WTC11 (cell line): ENCODE measurements at regions not wholly inside any gene's neighbourhood (a gene's known extent, or its start where the extent isn't known, plus 50 kb on each side); places are given as distances from the start of the nearest gene placed in this dataset.

Source experiments
- ATAC-seq: fragments of 200-7000 bp; cut with Tn5 transposase; 2 replicates; pipeline ENCODE4 v1.10.0; 2021; ENCODE audit warnings: mild to moderate bottlenecking, moderate library complexity
- CTCF ChIA-PET: fragments of 300-600 bp; sonication (Branson Sonifier 250); formaldehyde crosslinking; loops from one replicate; lab custom pipeline; 2021; ENCODE audit warnings: antibody characterized with exemption; lab: Charles Lee
- POLR2A ChIA-PET: fragments of 350-600 bp; sonication (Branson Sonifier 250); formaldehyde crosslinking; loops from one replicate; lab custom pipeline; 2021; ENCODE audit warnings: antibody characterized with exemption; lab: Charles Lee
- DNase-seq: peaks from one replicate; pipeline ENCODE4 v3.0.0; 2021; ENCODE audit warnings: low spot score
- H3K27ac Mint-ChIP-seq: 2 replicates; pipeline ENCODE4 v1.8.0; 2021; ENCODE audit warnings: mixed read lengths
- H3K27me3 Mint-ChIP-seq: 2 replicates; pipeline ENCODE4 v1.8.0; 2021; ENCODE audit warnings: low read depth, mild to moderate bottlenecking, moderate library complexity, mixed read lengths
- H3K36me3 Mint-ChIP-seq: 2 replicates; pipeline ENCODE4 v1.8.0; 2021; ENCODE audit warnings: mixed read lengths
- H3K4me1 Mint-ChIP-seq: 2 replicates; pipeline ENCODE4 v1.8.0; 2022; ENCODE audit warnings: mixed read lengths
- H3K4me3 Mint-ChIP-seq: 2 replicates; pipeline ENCODE4 v1.8.0; 2021; ENCODE audit warnings: mild to moderate bottlenecking, moderate library complexity, mixed read lengths
- H3K9me3 Mint-ChIP-seq: 2 replicates; pipeline ENCODE4 v1.8.0; 2021; ENCODE audit warnings: mixed read lengths
- AR ChIP-seq: fragments of 250-450 bp; sonication (Bioruptor Pico); IDR thresholded peaks from 2 replicates; pipeline ENCODE4 v1.9.0; 2021; ENCODE audit warnings: mild to moderate bottlenecking
- ATF6 ChIP-seq: sonication (generic); formaldehyde crosslinking; IDR thresholded peaks from 2 replicates; pipeline ENCODE4 v1.8.1; 2023; ENCODE audit warnings: mild to moderate bottlenecking, missing genetic modification reagents
- CREB1 ChIP-seq: sonication (generic); formaldehyde crosslinking; IDR thresholded peaks from 2 replicates; pipeline ENCODE4 v1.8.0; 2023; ENCODE audit warnings: mild to moderate bottlenecking, missing genetic modification reagents
- E2F1 ChIP-seq: sonication (generic); formaldehyde crosslinking; IDR thresholded peaks from 2 replicates; pipeline ENCODE4 v1.8.0; 2022; ENCODE audit warnings: mild to moderate bottlenecking, missing genetic modification reagents
- FOXJ3 ChIP-seq: sonication (generic); formaldehyde crosslinking; IDR thresholded peaks from 2 replicates; pipeline ENCODE4 v1.9.0; 2021; ENCODE audit warnings: missing genetic modification reagents, mild to moderate bottlenecking, borderline replicate concordance
- FOXK1 ChIP-seq: sonication (generic); formaldehyde crosslinking; IDR thresholded peaks from 2 replicates; pipeline ENCODE4 v1.8.0; 2022; ENCODE audit warnings: mild to moderate bottlenecking, moderate library complexity, missing genetic modification reagents
- HMGXB4 ChIP-seq: sonication (generic); formaldehyde crosslinking; IDR thresholded peaks from 2 replicates; pipeline ENCODE4 v1.8.1; 2023; ENCODE audit warnings: mild to moderate bottlenecking, moderate library complexity, missing genetic modification reagents
- MXD4 ChIP-seq: fragments of 250-450 bp; sonication (Bioruptor Pico); IDR thresholded peaks from 2 replicates; pipeline ENCODE4 v1.8.0; 2021; ENCODE audit warnings: mild to moderate bottlenecking, moderate library complexity, borderline replicate concordance
- MYBL2 ChIP-seq: sonication (generic); formaldehyde crosslinking; IDR thresholded peaks from 2 replicates; pipeline ENCODE4 v1.8.1; 2023; ENCODE audit warnings: mild to moderate bottlenecking, moderate library complexity, missing genetic modification reagents
- NFE2L1 ChIP-seq: sonication (generic); formaldehyde crosslinking; IDR thresholded peaks from 2 replicates; pipeline ENCODE4 v1.8.1; 2023; ENCODE audit warnings: missing genetic modification reagents
- NR3C1 ChIP-seq: sonication (generic); formaldehyde crosslinking; conservative IDR thresholded peaks from 2 replicates; pipeline ENCODE4 v1.8.1; 2023; ENCODE audit warnings: low read depth, mild to moderate bottlenecking, missing genetic modification reagents
- RELA ChIP-seq: sonication (generic); formaldehyde crosslinking; IDR thresholded peaks from 2 replicates; pipeline ENCODE4 v1.8.1; 2022; ENCODE audit warnings: missing genetic modification reagents, mild to moderate bottlenecking, borderline replicate concordance
- TP53 ChIP-seq: sonication (generic); formaldehyde crosslinking; IDR thresholded peaks from 2 replicates; pipeline ENCODE4 v1.8.1; 2023; ENCODE audit warnings: mild to moderate bottlenecking, missing genetic modification reagents
- USF2 ChIP-seq: sonication (generic); formaldehyde crosslinking; IDR thresholded peaks from 2 replicates; pipeline ENCODE4 v1.8.1; 2023; ENCODE audit warnings: mild to moderate bottlenecking, missing genetic modification reagents, moderate library complexity
- ZNF121 ChIP-seq: sonication (generic); formaldehyde crosslinking; IDR thresholded peaks from 2 replicates; pipeline ENCODE4 v1.8.0; 2023; ENCODE audit warnings: missing genetic modification reagents
- ZNF263 ChIP-seq: sonication (generic); formaldehyde crosslinking; IDR thresholded peaks from 2 replicates; pipeline ENCODE4 v1.8.1; 2022; ENCODE audit warnings: low read depth, mild to moderate bottlenecking, moderate library complexity, missing genetic modification reagents
- ZNF423 ChIP-seq: fragments of 250-450 bp; sonication (Bioruptor Pico); IDR thresholded peaks from 2 replicates; pipeline ENCODE4 v2.1.2; 2022; ENCODE audit warnings: mild to moderate bottlenecking, moderate library complexity
- TF ChIP-seq, protein P1 (sequence below): sonication (generic); formaldehyde crosslinking; conservative IDR thresholded peaks from 2 replicates; pipeline ENCODE4 v1.8.1; 2022; ENCODE audit warnings: mild to moderate bottlenecking, missing genetic modification reagents
- TF ChIP-seq, protein P2 (sequence below): sonication (generic); formaldehyde crosslinking; IDR thresholded peaks from 2 replicates; pipeline ENCODE4 v1.8.1; 2023; ENCODE audit warnings: mild to moderate bottlenecking, missing genetic modification reagents
- TF ChIP-seq, protein P3 (sequence below): sonication (generic); formaldehyde crosslinking; IDR thresholded peaks from 2 replicates; pipeline ENCODE4 v1.8.0; 2022; ENCODE audit warnings: missing genetic modification reagents

DNA sequence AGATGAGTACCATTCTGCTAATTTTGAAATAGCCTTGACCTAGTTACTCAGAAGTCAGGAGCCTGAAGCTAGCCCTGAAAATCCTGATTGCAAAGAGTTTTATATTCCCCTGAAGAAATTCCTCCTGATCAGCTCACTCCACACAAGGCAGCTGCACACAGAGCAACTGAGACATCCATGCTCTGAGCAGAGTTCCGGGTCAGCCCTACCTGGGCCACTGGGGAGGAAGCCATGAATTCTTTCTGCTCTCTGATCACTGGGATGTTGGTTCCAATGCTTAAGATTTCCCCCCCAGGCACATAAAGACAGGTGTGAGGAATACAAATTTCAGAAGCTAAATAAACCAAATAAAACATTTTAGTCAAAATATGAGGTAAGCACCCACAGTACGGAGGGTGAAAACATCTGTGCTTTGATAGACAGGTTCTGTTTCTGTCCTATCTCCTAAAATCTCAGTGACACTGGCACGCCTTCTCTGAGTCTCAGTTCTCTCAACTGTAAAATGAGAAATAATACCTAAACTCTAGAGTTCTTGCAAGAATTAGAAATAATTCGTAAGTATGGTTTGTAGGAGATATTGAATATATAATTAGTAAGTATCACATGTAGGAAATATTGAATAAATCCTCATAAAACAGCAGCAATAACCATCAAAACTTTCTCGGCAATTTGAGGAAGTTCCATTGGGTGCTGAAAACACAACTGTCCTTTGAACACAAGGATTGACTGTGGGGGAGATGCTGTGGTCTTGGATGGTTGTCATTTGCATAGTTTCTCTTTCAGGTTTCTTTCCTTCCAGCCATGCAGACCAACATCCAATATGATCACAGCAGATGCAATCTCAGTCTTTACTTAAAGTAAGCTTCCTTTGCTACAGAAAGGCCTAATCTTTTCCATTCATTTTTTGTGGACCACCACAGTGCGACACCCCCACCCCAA lies 133.0 kb upstream of the TNS3 start:
- Mint-ChIP-seq H3K27me3 (no peaks in the 10 kb centered on the region), H3K4me1 (no peaks in the 10 kb centered on the region), H3K4me3 (no peak overlapping the region), H3K9me3 (no peaks in the 10 kb centered on the region), H3K36me3 (no peaks in the 10 kb centered on the region), H3K27ac (no peak overlapping the region)
- TF ChIP-seq TP53 (CRISPR knock-in tag) (no peak), NR3C1 (no peak), ZNF263 (CRISPR knock-in tag) (no peak), AR (no peak), E2F1 (no peak), ZNF121 (no peak), HMGXB4 (CRISPR knock-in tag) (no peak), CREB1 (CRISPR knock-in tag) (no peak), NFE2L1 (CRISPR knock-in tag) (no peak), MYBL2 (CRISPR knock-in tag) (no peak), ATF6 (CRISPR knock-in tag) (no peak), FOXK1 (CRISPR knock-in tag) (no peak), RELA (CRISPR knock-in tag) (no peak), FOXJ3 (CRISPR knock-in tag) (no peak), MXD4 (CRISPR knock-in tag) (no peak), USF2 (CRISPR knock-in tag) (no peak), ZNF423 (CRISPR knock-in tag) (no peak)
- TF ChIP-seq, protein P1, sequence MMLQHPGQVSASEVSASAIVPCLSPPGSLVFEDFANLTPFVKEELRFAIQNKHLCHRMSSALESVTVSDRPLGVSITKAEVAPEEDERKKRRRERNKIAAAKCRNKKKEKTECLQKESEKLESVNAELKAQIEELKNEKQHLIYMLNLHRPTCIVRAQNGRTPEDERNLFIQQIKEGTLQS (CRISPR knock-in tag), result no peak
- TF ChIP-seq, protein P2, sequence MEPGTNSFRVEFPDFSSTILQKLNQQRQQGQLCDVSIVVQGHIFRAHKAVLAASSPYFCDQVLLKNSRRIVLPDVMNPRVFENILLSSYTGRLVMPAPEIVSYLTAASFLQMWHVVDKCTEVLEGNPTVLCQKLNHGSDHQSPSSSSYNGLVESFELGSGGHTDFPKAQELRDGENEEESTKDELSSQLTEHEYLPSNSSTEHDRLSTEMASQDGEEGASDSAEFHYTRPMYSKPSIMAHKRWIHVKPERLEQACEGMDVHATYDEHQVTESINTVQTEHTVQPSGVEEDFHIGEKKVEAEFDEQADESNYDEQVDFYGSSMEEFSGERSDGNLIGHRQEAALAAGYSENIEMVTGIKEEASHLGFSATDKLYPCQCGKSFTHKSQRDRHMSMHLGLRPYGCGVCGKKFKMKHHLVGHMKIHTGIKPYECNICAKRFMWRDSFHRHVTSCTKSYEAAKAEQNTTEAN (CRISPR knock-in tag), result no peak
- TF ChIP-seq, protein P3, sequence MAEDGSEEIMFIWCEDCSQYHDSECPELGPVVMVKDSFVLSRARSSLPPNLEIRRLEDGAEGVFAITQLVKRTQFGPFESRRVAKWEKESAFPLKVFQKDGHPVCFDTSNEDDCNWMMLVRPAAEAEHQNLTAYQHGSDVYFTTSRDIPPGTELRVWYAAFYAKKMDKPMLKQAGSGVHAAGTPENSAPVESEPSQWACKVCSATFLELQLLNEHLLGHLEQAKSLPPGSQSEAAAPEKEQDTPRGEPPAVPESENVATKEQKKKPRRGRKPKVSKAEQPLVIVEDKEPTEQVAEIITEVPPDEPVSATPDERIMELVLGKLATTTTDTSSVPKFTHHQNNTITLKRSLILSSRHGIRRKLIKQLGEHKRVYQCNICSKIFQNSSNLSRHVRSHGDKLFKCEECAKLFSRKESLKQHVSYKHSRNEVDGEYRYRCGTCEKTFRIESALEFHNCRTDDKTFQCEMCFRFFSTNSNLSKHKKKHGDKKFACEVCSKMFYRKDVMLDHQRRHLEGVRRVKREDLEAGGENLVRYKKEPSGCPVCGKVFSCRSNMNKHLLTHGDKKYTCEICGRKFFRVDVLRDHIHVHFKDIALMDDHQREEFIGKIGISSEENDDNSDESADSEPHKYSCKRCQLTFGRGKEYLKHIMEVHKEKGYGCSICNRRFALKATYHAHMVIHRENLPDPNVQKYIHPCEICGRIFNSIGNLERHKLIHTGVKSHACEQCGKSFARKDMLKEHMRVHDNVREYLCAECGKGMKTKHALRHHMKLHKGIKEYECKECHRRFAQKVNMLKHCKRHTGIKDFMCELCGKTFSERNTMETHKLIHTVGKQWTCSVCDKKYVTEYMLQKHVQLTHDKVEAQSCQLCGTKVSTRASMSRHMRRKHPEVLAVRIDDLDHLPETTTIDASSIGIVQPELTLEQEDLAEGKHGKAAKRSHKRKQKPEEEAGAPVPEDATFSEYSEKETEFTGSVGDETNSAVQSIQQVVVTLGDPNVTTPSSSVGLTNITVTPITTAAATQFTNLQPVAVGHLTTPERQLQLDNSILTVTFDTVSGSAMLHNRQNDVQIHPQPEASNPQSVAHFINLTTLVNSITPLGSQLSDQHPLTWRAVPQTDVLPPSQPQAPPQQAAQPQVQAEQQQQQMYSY (CRISPR knock-in tag), result no peak
- DNase-seq (no peak), ATAC-seq (no peak)
- ChIA-PET CTCF (no interaction called here), POLR2A (interaction anchor here (0.5 kb wide), 1 partner anchor 148 kb away, joined by 6 read pairs; no protein-coding TSS in a partner anchor)
